Esophagus squamous epithelium (tissue), 4 donors: ENCODE measurements at regions not wholly inside any gene's neighbourhood (a gene's known extent, or its start where the extent isn't known, plus 50 kb on each side); places are given as distances from the start of the nearest gene placed in this dataset.

Source experiments
- CTCF ChIP-seq, 6 experiments: fragments of 450-650 bp in 4 of 6; fragments of 200-600 bp in 2 of 6; sonication (generic) in 2 of 6; IDR thresholded peaks; one replicate each; pipeline ENCODE4 v1.5.1; 2016 to 2019; ENCODE audit warnings: antibody characterized with exemption in 6 of 6, mild to moderate bottlenecking in 4 of 6, moderate library complexity in 4 of 6
- POLR2A ChIP-seq, 4 donors: fragments of 450-650 bp; IDR thresholded peaks; one replicate each; pipeline ENCODE4 v1.6.1; 2017; ENCODE audit warnings: antibody characterized with exemption in 4 of 4, mild to moderate bottlenecking in 4 of 4, moderate library complexity in 3 of 4

- TF ChIP-seq CTCF (IDR thresholded peaks at IDR 0.05) (no peak), POLR2A (IDR thresholded peaks at IDR 0.05) (no peak)
These were observed 50.2 kb upstream of the ZBTB43 start for GRCh38 chr9:126754436-126755316.
